Stomach (tissue), 8 donors: ENCODE measurements at regions not wholly inside any gene's neighbourhood (a gene's known extent, or its start where the extent isn't known, plus 50 kb on each side); places are given as distances from the start of the nearest gene placed in this dataset.

ENCODE experiments used
- DNase-seq, 2 donors: peaks; one replicate each; pipeline versions ENCODE4 v3.0.0 to v3.0.0-alpha.2; 2013 to 2019
- H3K27ac ChIP-seq, 5 donors: fragments of 200-600 bp in 4 of 5; sonication (generic) in 4 of 5; one replicate each; pipeline ENCODE4 v1.5.1; 2013 to 2019; ENCODE audit warnings: mild to moderate bottlenecking in 1 of 5, moderate library complexity in 1 of 5
- H3K27me3 ChIP-seq, 3 donors: fragments of 200-600 bp; sonication (generic); one replicate each; pipeline ENCODE4 v1.5.1; 2017 to 2019; ENCODE audit warnings: mixed run types in 1 of 3
- H3K36me3 ChIP-seq, 4 donors: fragments of 200-600 bp; sonication (generic); 1 replicate in 3 of 4; 2 replicates in 1 of 4; pipeline ENCODE4 v1.5.1; 2016 to 2019
- H3K4me1 ChIP-seq, 4 donors: fragments of 200-600 bp; sonication (generic); one replicate each; pipeline ENCODE4 v1.5.1; 2016 to 2019
- H3K4me3 ChIP-seq, 4 donors: fragments of 200-600 bp; sonication (generic) in 3 of 4; one replicate each; pipeline ENCODE4 v1.5.1; 2016 to 2019; ENCODE audit warnings: mild to moderate bottlenecking in 1 of 4
- H3K9me3 ChIP-seq, 4 donors: fragments of 200-600 bp; sonication (generic); one replicate each; pipeline ENCODE4 v1.5.1; 2016 to 2019
- EP300 ChIP-seq: sonication (generic); formaldehyde crosslinking; IDR thresholded peaks from one replicate; pipeline ENCODE4 v1.6.1; 2017; ENCODE audit warnings: antibody characterized with exemption
- POLR2A ChIP-seq, 4 donors: fragments of 450-650 bp; IDR thresholded peaks; one replicate each; pipeline ENCODE4 v1.6.1; 2016; ENCODE audit warnings: antibody characterized with exemption in 4 of 4, control low read depth in 2 of 4, mild to moderate bottlenecking in 1 of 4, moderate library complexity in 1 of 4
- POLR2AphosphoS5 ChIP-seq, 3 donors: sonication (generic); formaldehyde crosslinking; IDR thresholded peaks; one replicate each; pipeline ENCODE4 v1.6.1; 2016; ENCODE audit warnings: antibody characterized with exemption in 3 of 3
- WGBS, 5 donors: extraction: QIAGEN DNeasy Blood & Tissue Kit in 3 of 5; methylation state at CpG; one replicate each; pipeline versions ENCODE4 v1.1.5 to v1.1.7; 2013 to 2018; 5-methylcytosine and 5-hydroxymethylcytosine counted together
- intact Hi-C: fragments of 100-400 bp; cut with DNase I; formaldehyde crosslinking; loops from one replicate; pipeline ENCODE4 v1.15.1; 2023; ENCODE audit warnings: low total_unique reads
- TF ChIP-seq, protein P1 (sequence below), 7 experiments: fragments of 450-650 bp in 4 of 7; fragments of 200-600 bp in 3 of 7; sonication (generic) in 3 of 7; IDR thresholded peaks; one replicate each; pipeline ENCODE4 v1.5.1; 2016 to 2019; ENCODE audit warnings: antibody characterized with exemption in 7 of 7, control low read depth in 2 of 7, mild to moderate bottlenecking in 1 of 7
- donor health status: healthy with polysubstance abuse.
- donor health status: Bipolar disorder and iron deficiency.
- donor health status: healthy.

GRCh38 chr13:88729605-88730004, 1058.4 kb downstream of the SLITRK5 start:
- no peaks in the 10 kb centered on the region for H3K4me1 ChIP-seq
- no peak for DNase-seq
- H3K27ac ChIP-seq: no peak overlapping the region
- no peak overlapping the region for H3K4me3 ChIP-seq
- H3K36me3 ChIP-seq: no peaks in the 10 kb centered on the region
- intact Hi-C loops: no loop called here
- WGBS, 5 donors: 55 to 72% (median 59%) methylated on average over 3 of the region's 3 CpGs
- TF ChIP-seq, protein P1, sequence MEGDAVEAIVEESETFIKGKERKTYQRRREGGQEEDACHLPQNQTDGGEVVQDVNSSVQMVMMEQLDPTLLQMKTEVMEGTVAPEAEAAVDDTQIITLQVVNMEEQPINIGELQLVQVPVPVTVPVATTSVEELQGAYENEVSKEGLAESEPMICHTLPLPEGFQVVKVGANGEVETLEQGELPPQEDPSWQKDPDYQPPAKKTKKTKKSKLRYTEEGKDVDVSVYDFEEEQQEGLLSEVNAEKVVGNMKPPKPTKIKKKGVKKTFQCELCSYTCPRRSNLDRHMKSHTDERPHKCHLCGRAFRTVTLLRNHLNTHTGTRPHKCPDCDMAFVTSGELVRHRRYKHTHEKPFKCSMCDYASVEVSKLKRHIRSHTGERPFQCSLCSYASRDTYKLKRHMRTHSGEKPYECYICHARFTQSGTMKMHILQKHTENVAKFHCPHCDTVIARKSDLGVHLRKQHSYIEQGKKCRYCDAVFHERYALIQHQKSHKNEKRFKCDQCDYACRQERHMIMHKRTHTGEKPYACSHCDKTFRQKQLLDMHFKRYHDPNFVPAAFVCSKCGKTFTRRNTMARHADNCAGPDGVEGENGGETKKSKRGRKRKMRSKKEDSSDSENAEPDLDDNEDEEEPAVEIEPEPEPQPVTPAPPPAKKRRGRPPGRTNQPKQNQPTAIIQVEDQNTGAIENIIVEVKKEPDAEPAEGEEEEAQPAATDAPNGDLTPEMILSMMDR (IDR thresholded peaks at IDR 0.05): no peak
- no peak for TF ChIP-seq EP300
- no peak for TF ChIP-seq POLR2A (IDR thresholded peaks at IDR 0.05)
- no peak for TF ChIP-seq POLR2AphosphoS5 (IDR thresholded peaks at IDR 0.05)
- peaks cover 0 to 16% (median 4%) of the 10 kb centered on the region in 4 donors for H3K9me3 ChIP-seq
- no peaks in the 10 kb centered on the region for H3K27me3 ChIP-seq

GRCh38 chr13:88736026-88736425, 1064.9 kb downstream of the SLITRK5 start:
- Histone ChIP-seq H3K9me3 (no peaks in the 10 kb centered on the region), H3K36me3 (no peaks in the 10 kb centered on the region), H3K4me3 (no peak overlapping the region), H3K27ac (no peak overlapping the region), H3K4me1 (no peaks in the 10 kb centered on the region), H3K27me3 (no peaks in the 10 kb centered on the region)
- no peak for TF ChIP-seq EP300
- no peak for TF ChIP-seq POLR2AphosphoS5 (IDR thresholded peaks at IDR 0.05)
- TF ChIP-seq, protein P1 (IDR thresholded peaks at IDR 0.05): no peak
- TF ChIP-seq POLR2A (IDR thresholded peaks at IDR 0.05): no peak
- intact Hi-C loops: no loop called here
- 64 to 76% (median 72%) methylated on average over 2 of the region's 2 CpGs for whole genome bisulfite sequencing, 5 donors
- DNase-seq: no peak

DNA sequence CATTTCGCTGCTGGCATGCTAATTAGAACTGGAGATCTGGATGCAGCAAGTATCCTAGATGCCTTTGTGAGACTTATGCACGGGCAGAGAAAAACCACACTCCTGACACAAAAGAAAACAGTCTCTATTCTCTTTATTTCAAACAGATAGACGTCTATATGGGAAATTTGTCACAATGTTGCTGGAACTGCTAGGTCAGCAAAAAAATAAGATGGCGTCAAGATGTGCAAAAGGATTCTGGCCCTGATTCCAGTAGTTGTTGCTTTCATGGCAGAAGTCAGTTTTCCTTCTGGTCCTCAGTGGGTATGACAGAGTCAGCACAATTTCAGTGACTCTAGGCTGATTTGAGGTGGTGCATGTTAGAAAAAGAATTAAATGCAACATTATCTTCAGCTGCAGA, 1068.0 kb downstream of the SLITRK5 start:
- no peaks in the 10 kb centered on the region for H3K27me3 ChIP-seq
- no peaks in the 10 kb centered on the region for H3K36me3 ChIP-seq
- H3K27ac ChIP-seq: no peak overlapping the region
- H3K4me3 ChIP-seq: no peak overlapping the region
- no peak for DNase-seq
- no peaks in the 10 kb centered on the region for H3K4me1 ChIP-seq
- H3K9me3 ChIP-seq: no peaks in the 10 kb centered on the region
- 87 to 93% (median 88%) methylated on average over 4 of the region's 4 CpGs for WGBS, 5 donors
- TF ChIP-seq, protein P1 (IDR thresholded peaks at IDR 0.05): no peak
- no peak for TF ChIP-seq POLR2A (IDR thresholded peaks at IDR 0.05)
- no peak for TF ChIP-seq EP300
- TF ChIP-seq POLR2AphosphoS5 (IDR thresholded peaks at IDR 0.05): no peak
- intact Hi-C loops: no loop called here

DNA sequence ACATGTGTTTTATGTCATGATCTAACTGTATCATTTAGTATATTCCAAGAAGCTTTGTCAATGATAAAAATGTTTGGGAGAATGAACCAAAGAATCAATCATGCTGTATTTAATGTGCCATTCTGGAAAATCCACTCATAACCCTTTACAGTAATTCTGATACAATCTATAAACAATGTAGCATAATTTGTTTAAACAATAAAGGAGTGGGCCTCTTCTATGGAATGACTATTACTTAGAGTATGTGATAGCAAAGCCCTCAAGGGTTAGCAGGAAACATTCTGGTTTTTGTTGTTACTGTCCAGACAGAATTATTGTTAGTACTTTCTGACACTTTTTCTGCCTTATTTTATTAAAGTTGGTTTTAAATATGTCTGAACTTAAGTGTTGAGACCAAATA, 1073.1 kb downstream of the SLITRK5 start:
- no peak for DNase-seq

More for the DNA sequence above, 1073.1 kb downstream of the SLITRK5 start:
- Histone ChIP-seq H3K4me1 (no peaks in the 10 kb centered on the region), H3K36me3 (no peaks in the 10 kb centered on the region), H3K27ac (no peak overlapping the region), H3K27me3 (no peaks in the 10 kb centered on the region), H3K4me3 (no peak overlapping the region), H3K9me3 (no peaks in the 10 kb centered on the region)
- intact Hi-C loops: no loop called here
- TF ChIP-seq POLR2A (IDR thresholded peaks at IDR 0.05) (no peak), POLR2AphosphoS5 (IDR thresholded peaks at IDR 0.05) (no peak), EP300 (no peak)
- TF ChIP-seq, protein P1 (IDR thresholded peaks at IDR 0.05): no peak
